ENCODE measurements at regions not wholly inside any gene's neighbourhood (a gene's known extent, or its start where the extent isn't known, plus 50 kb on each side); places are given as distances from the start of the nearest gene placed in this dataset.

GRCh38 chr6:141029908-141030307, 1102.8 kb upstream of the GJE1 start:
- TF ChIP-seq CTCF (conservative IDR thresholded peaks at IDR 0.05) (no peak), EZH2 (IDR thresholded peaks at IDR 0.05; ENCODE audit: low read depth) (no peak)

Data from PC-9 (cell line).